CD4-positive, alpha-beta T cell treated with Interleukin-1 beta for 1 hour (primary cell): ENCODE measurements at regions not wholly inside any gene's neighbourhood (a gene's known extent, or its start where the extent isn't known, plus 50 kb on each side); places are given as distances from the start of the nearest gene placed in this dataset.
"Not testable (repeated sequence)": the region's sequence is repeated elsewhere in the genome, so short reads cannot be mapped to it uniquely, and the experiment has no call there.

Source experiments
- DNase-seq, 2 donors: peaks; one replicate each; pipeline ENCODE4 v3.0.0-alpha.2; 2020 to 2022

DNA sequence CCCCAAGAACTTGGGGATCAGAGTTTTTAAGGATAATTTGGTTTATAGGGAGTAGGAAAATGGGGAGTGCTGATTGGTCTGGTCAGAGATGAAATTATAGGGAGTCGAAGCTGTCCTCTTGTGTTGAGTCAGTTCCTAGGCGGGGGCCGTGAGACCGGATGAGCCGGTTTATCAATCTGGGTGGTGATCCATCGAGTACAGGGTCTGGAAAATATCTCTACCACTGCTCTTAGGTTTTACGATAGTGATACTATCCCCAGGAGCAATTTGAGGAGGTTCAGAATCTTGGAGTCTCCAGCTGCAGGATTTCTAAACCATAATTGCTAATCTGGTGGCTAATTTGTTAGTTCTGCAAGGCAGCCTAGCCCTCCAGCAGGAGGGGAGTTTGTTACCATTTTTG, 403.4 kb downstream of the CDH11 start:
- no peak for DNase-seq

- DNase-seq: no peak
These were observed 404.0 kb downstream of the CDH11 start for GRCh38 chr16:64717871-64718270.

GRCh38 chr16:64715624-64716023, 406.2 kb downstream of the CDH11 start:
- DNase-seq: no peak

DNA sequence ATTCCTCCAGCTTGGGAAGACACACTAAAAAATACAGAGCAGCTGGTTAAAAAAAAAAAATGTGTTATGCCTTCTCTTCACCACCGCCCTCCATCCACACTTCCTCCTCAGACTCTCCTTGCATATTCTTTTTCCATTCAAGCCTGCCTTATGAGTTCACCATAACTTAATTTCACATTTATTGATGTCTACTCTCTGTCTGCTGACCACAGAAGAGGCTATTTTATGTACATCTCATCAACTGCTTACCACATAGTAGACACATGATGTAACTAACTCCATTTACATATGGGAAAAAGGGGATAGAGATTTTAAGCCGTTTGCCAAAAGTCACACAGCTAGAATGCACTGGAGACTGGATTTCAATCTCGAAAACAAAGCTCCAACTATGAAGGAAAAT, 409.8 kb downstream of the CDH11 start:
- no peak for DNase-seq

DNA sequence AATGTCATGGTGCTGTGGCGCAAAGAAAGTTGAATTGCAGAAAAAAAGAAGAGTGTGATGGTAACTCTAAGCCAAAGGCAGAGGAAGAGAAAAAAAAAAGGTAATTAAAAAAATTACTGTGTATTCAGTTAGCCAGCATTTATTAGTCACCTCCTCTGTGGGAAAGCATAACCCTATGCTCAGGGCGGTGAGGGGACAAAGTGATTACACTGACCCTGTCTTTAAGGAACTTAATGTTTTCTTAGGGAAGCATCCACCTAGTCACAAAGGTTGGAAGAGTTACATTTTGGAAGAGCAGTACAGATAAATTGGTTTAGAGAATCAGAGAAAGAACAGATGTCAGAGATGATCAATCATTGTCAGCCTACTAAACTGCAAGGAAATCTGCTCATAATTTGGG, 410.3 kb downstream of the CDH11 start:
- DNase-seq: no peak

GRCh38 chr16:64711026-64711425, 410.8 kb downstream of the CDH11 start:
- no peak for DNase-seq

GRCh38 chr16:64705443-64705842, 416.4 kb downstream of the CDH11 start:
- no peak for DNase-seq

DNA sequence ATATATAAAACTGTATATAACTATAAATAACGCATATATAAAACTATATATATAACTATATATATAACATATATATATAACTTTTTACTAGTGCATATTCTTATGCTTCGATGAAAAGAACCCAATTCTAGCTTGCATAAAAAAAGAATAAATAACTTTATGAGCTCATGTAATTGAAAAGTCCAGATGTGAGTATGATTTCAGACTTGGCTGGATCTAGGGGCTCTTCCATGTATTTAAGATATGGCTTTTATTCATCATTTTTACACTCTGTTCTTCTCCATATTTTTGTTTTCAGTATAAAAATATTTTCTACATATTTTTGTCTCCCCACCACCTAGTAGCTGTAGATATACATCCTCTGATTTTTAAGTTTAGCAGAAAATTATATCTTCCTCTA, 417.5 kb downstream of the CDH11 start:
- no peak for DNase-seq

DNA sequence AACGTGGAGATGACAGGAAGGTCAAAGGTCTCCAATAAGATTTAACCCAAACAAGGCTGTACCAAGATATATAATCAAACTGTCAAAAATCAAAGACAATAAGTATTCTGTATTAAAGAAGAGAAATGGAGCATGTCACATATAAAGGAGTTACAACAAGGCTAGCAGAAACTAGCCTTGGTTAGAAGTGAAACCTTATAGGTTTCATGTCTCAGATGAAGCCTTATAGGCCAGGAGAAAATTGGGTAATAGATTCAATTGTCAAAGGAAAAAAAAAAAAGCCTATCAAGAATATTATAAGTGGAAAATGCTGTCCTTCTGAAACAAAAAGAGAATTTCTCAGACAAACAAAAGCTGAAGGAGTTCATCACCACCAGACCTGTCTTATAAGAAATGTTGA, 419.4 kb downstream of the CDH11 start:
- no peak for DNase-seq

DNA sequence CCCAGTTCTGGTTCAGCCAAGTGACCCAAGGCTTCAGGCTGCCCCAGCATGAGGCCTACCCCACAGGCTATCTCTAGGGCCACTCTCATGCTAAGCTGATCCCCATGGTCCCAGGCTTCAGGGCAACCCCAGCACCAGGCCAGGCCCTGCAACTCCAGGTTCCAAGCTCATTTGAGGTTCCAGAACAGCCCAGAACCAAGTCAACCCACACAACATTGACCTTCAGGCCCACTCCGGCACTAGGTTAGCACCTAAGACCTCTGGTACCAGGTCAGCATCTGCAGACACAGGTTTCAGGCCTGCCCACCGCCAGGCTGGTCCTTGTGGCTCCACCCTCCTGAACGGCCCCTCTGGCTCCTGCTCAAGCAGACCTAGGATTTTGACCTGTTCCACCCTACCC, 421.2 kb downstream of the CDH11 start:
- DNase-seq: no peak

GRCh38 chr16:64696866-64697265, 425.0 kb downstream of the CDH11 start:
- DNase-seq: no peak

DNA sequence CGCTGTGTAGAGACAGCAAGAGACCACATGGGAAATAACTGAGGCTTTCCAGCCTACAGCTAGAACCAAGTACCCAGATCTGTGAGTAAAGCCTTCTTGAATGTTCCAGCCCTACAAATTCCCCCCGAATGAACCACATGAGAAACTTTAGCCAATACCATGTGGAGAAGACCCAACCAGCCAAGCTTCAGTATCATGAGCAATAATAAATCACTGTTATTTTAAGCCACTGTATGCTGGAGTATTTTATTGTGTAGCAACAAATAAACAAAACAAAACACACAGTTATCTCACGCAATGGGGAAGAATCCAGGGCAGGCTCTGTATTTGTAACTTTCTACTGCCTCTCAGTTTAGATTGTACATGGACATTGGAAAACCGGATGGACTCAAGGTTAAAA, 426.2 kb downstream of the CDH11 start:
- DNase-seq: no peak

- no peak for DNase-seq
These were observed 427.9 kb downstream of the CDH11 start for GRCh38 chr16:64693946-64694345.

- no peak for DNase-seq
These were observed 434.1 kb downstream of the CDH11 start for GRCh38 chr16:64687786-64688185.

GRCh38 chr16:64687123-64687522, 434.7 kb downstream of the CDH11 start:
- no peak for DNase-seq

DNA sequence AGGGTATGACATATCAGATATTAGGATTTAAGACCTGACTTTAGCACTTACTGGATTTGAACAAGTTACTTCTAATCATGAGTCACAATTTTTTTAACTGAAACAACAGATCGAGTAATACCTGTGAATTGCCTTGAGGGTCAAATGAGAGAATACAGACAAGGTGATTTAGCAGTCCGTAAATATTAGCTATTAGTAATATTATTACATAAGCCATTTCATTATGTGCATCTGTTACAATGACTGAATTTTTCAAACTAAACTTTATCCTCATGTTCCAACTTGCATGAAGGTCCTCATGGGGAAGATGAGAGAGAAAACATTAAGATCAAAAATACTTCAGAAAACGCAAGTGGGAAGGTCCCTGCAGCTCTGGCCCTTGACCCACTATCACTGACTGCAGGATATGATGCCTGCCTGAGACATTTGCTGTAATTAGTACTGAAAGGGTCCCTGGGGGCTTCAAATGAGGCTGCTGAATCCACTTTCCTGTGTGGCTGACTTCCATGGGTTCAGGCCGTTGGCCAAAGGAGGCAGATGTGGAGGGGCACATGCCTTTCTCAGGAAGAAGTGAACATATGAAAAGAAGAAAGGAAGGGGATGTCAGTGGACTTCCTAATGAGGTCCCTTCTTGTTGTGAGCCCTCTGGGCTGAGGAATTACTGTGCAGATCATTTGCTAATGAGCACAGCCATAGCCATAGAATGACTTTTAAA, 441.7 kb downstream of the CDH11 start:
- DNase-seq: no peak

- DNase-seq: no peak
These were observed 452.3 kb downstream of the CDH11 start for GRCh38 chr16:64669573-64669972.

GRCh38 chr16:64667334-64667877, 454.5 kb downstream of the CDH11 start:
- no peak for DNase-seq

DNA sequence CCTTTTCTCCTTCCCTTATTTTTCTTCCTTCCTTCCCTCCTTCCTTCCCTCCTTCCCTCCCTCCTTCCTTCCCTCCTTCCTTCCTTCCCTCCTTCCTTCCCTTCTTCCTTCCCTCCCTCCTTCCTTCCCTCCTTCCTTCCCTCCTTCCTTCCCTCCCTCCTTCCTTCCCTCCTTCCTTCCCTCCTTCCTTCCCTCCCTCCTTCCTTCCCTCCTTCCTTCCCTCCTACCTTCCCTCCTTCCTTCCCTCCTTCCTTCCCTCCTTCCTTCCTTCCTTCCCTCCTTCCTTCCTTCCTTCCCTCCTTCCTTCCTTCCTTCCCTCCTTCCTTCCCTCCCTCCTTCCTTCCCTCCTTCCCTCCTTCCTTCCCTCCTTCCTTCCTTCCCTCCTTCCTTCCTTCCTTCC, 459.6 kb downstream of the CDH11 start:
- not testable (repeated sequence) for DNase-seq

DNA sequence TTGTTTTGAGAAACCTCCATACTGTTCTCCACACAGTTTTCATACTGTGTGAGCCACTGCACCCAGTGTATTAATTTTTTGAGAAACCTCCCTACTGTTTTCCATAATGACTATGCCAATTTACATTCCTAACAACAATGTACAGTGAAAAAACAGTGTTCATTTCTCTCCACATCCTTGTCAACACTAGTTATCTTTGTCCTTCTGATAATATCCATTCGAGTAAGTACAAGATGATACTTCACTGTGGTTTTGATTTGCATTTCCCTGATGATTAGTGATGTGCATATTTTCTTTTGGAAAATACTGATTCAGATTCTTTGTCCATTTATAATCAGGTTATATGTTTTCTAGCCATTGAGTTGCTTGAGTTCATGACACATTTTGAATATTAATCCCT, 462.0 kb downstream of the CDH11 start:
- no peak for DNase-seq

DNA sequence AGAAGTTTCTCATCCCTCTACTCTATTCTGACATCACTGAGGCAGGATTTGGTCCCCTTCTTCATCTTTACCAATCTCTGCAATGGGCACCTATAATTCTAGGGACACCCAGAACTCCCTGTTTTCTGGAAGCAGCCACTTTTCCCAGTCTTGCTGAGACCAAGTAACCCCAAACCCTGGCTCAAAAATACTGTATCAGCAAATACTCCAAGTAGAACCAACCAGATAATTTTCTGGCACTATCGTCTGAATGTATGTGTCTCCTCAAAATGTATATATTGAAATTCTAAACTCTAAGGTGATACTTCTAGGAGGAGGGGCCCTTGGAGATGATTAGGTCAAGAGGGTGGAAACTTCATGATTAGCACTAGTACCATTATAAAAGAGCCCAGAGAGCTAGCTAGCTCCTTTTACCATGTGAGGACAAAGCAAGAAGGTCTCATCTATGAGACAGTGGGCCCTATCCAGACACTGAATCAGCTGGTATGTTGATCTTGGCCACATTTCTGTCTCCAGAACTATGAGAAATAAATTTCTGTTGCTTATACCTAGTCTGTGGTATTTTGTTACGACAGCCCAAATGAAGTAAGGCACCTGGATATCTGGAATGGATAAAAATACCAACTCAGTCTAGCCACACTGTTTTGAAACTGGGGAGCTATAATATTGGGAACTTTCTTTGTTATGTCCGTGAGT, 464.4 kb downstream of the CDH11 start:
- DNase-seq: no peak

- no peak for DNase-seq
These were observed 465.4 kb downstream of the CDH11 start for GRCh38 chr16:64656471-64656870.

- no peak for DNase-seq
These were observed 467.7 kb downstream of the CDH11 start for GRCh38 chr16:64654178-64654577.

GRCh38 chr16:64648282-64648681, 473.6 kb downstream of the CDH11 start:
- no peak for DNase-seq

DNA sequence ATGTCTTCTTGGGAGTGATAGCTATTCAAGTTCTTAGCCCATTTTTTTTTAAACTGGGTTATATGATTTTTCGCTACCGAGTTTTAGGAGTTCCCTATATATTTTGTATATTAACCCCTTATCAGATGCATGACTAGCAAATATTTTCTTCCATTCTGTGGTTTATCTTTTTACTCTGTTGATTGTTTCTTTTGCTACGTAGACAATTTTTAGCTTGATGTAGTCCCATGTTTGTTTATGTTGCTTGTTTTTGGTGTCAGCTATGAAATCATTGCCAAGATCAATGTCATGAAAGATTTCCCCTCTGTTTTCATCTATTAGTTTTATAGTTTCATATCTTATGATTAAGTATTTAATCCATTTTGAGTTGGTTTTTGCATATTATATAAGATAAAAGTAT, 480.5 kb downstream of the CDH11 start:
- DNase-seq: no peak
